Gastrocnemius medialis (tissue), 4 donors: ENCODE measurements at regions not wholly inside any gene's neighbourhood (a gene's known extent, or its start where the extent isn't known, plus 50 kb on each side); places are given as distances from the start of the nearest gene placed in this dataset.

Experiments
- POLR2A ChIP-seq, 2 donors: fragments of 450-650 bp; IDR thresholded peaks; one replicate each; pipeline ENCODE4 v1.6.1; 2017; ENCODE audit warnings: antibody characterized with exemption in 2 of 2, mild to moderate bottlenecking in 2 of 2, moderate library complexity in 2 of 2
- TF ChIP-seq, protein P1 (sequence below), 5 experiments: fragments of 450-650 bp in 3 of 5; fragments of 200-600 bp in 2 of 5; sonication (generic) in 2 of 5; IDR thresholded peaks in 4 of 5; conservative IDR thresholded peaks in 1 of 5; 1 replicate in 4 of 5; 2 replicates in 1 of 5; pipeline ENCODE4 v1.5.1; 2016 to 2019; ENCODE audit warnings: antibody characterized with exemption in 5 of 5, mild to moderate bottlenecking in 3 of 5, moderate library complexity in 3 of 5

DNA sequence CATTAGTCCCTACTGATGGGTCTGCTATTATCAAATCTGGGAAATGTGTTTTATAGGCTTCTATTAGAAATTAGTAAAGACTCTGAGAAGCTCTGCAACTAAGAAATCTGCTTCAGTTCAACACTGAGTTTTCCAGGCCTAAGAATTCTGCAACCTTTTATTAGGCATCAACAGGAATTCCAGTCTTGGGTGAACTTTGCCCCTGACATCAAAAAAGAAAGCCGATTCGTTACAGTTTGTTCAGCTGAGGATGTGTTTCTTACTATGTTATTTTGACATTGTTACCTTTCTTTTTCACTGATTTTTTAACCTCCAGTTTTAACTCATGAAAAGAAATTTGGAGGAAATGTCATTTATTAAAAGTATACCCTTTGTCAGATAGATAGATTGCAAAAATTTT is 131.5 kb upstream of the KCNH8 start:
- TF ChIP-seq, protein P1, sequence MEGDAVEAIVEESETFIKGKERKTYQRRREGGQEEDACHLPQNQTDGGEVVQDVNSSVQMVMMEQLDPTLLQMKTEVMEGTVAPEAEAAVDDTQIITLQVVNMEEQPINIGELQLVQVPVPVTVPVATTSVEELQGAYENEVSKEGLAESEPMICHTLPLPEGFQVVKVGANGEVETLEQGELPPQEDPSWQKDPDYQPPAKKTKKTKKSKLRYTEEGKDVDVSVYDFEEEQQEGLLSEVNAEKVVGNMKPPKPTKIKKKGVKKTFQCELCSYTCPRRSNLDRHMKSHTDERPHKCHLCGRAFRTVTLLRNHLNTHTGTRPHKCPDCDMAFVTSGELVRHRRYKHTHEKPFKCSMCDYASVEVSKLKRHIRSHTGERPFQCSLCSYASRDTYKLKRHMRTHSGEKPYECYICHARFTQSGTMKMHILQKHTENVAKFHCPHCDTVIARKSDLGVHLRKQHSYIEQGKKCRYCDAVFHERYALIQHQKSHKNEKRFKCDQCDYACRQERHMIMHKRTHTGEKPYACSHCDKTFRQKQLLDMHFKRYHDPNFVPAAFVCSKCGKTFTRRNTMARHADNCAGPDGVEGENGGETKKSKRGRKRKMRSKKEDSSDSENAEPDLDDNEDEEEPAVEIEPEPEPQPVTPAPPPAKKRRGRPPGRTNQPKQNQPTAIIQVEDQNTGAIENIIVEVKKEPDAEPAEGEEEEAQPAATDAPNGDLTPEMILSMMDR (IDR thresholded peaks at IDR 0.05 in 4 of 5, conservative IDR thresholded peaks at IDR 0.05 in 1 of 5): no peak
- TF ChIP-seq POLR2A (IDR thresholded peaks at IDR 0.05): no peak
